ENCODE measurements at regions not wholly inside any gene's neighbourhood (a gene's known extent, or its start where the extent isn't known, plus 50 kb on each side); places are given as distances from the start of the nearest gene placed in this dataset.

- TF ChIP-seq CTCF (conservative IDR thresholded peaks at IDR 0.05 in 1 of 2, IDR thresholded peaks at IDR 0.05 in 1 of 2; ENCODE audit: extremely low read depth in 1 of 2, insufficient read depth in 1 of 2, low read depth in 1 of 2, low read length in 2 of 2) (no peak), EZH2 (IDR thresholded peaks at IDR 0.05; ENCODE audit: borderline replicate concordance, low read length) (no peak)
These were observed 134.1 kb upstream of the CXCR4 start for GRCh38 chr2:136251885-136252585.

All from mammary epithelial cell (primary cell).